OCI-LY7 (cell line): ENCODE measurements at regions not wholly inside any gene's neighbourhood (a gene's known extent, or its start where the extent isn't known, plus 50 kb on each side); places are given as distances from the start of the nearest gene placed in this dataset.

ENCODE experiments used
- EZH2phosphoT487 ChIP-seq: fragments of 200-600 bp; sonication (generic); IDR thresholded peaks from 2 replicates; pipeline ENCODE4 v1.6.1; 2018; ENCODE audit warnings: low read depth, borderline replicate concordance, mild to moderate bottlenecking, mixed run types, antibody characterized with exemption, low read length, moderate library complexity, mixed read lengths
- TF ChIP-seq, protein P1 (sequence below): fragments of 200-600 bp; sonication (generic); conservative IDR thresholded peaks from 2 replicates; pipeline ENCODE4 v1.5.1; 2014; ENCODE audit warnings: mild to moderate bottlenecking, antibody characterized with exemption, low read length, moderate library complexity, mixed read lengths

DNA sequence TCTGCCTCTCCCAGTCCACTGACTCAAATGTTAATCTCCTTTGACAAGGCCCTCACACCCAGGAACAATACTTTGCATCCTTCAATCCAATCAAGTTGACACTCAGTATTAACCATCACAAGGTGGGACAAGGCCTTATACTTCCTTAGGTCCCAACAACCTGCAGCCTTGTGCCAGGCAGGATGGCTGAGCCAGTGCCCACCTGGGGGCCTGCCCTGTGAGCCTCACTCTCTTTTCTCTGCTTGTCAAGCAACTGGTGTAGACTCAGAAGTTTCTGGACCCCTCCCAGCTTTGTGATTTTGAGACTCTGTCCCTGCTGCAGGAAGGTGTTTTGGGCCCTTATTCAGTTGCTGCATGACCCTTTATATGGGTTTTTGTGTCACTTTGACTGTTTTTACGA, 310.0 kb upstream of the C1orf174 start:
- TF ChIP-seq, protein P1, sequence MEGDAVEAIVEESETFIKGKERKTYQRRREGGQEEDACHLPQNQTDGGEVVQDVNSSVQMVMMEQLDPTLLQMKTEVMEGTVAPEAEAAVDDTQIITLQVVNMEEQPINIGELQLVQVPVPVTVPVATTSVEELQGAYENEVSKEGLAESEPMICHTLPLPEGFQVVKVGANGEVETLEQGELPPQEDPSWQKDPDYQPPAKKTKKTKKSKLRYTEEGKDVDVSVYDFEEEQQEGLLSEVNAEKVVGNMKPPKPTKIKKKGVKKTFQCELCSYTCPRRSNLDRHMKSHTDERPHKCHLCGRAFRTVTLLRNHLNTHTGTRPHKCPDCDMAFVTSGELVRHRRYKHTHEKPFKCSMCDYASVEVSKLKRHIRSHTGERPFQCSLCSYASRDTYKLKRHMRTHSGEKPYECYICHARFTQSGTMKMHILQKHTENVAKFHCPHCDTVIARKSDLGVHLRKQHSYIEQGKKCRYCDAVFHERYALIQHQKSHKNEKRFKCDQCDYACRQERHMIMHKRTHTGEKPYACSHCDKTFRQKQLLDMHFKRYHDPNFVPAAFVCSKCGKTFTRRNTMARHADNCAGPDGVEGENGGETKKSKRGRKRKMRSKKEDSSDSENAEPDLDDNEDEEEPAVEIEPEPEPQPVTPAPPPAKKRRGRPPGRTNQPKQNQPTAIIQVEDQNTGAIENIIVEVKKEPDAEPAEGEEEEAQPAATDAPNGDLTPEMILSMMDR: no peak
- no peak for TF ChIP-seq EZH2phosphoT487
